CD4-positive, alpha-beta T cell treated with Interleukin-2 at 100 ng/mL for 4 hours (primary cell): ENCODE measurements at regions not wholly inside any gene's neighbourhood (a gene's known extent, or its start where the extent isn't known, plus 50 kb on each side); places are given as distances from the start of the nearest gene placed in this dataset.
"Not testable (repeated sequence)": the region's sequence is repeated elsewhere in the genome, so short reads cannot be mapped to it uniquely, and the experiment has no call there.

Experiments
- DNase-seq: peaks from one replicate; pipeline ENCODE4 v3.0.0-alpha.2; 2020; ENCODE audit warnings: low spot score

GRCh38 chr9:29144476-29144875, 1571.2 kb upstream of the C9orf72 start:
- DNase-seq: no peak

DNA sequence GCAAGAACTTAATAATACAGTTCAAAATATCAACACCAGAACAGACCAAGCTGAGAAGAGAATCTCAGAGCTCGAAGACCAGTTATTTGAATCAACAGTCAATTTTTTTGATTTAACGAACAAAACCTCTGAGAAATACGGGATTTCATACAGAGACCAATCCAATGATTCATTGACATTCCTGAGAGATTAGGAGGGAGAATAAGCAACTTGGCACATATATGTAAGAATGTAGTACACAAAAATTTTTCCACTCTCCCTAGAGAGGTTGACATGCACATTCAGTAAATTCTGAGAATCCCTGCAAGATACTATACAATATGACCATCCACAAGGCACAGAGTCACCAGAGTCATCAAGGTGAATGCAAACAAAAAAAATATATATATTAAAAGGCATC, 1577.3 kb upstream of the C9orf72 start:
- DNase-seq: no peak

- DNase-seq: no peak
Measured at GRCh38 chr9:29160763-29161353, 1587.6 kb upstream of the C9orf72 start.

DNA sequence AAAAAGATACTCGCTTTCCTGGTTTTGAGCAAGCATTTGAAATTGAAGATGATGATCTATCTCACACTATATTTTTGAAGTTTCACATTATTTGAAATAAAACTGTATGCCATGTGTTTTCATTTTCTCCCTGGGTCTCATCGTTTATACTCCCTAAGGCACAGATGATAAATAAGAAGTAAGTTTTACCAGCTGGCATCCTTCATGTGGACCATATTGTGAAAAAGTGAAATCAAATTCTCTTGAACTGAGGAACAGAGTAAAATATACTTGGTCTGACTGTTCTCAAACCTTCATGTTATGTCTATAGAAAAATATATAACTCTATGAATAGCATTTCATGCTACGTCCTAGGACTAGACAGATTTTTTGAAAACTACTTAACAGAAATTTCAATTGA, 1600.9 kb upstream of the C9orf72 start:
- no peak for DNase-seq

GRCh38 chr9:29176231-29176630, 1603.0 kb upstream of the C9orf72 start:
- no peak for DNase-seq

GRCh38 chr9:29176786-29177185, 1603.5 kb upstream of the C9orf72 start:
- DNase-seq: no peak

GRCh38 chr9:29183971-29184370, 1610.7 kb upstream of the C9orf72 start:
- DNase-seq: no peak

GRCh38 chr9:29188771-29189170, 1615.5 kb upstream of the C9orf72 start:
- not testable (repeated sequence) for DNase-seq

DNA sequence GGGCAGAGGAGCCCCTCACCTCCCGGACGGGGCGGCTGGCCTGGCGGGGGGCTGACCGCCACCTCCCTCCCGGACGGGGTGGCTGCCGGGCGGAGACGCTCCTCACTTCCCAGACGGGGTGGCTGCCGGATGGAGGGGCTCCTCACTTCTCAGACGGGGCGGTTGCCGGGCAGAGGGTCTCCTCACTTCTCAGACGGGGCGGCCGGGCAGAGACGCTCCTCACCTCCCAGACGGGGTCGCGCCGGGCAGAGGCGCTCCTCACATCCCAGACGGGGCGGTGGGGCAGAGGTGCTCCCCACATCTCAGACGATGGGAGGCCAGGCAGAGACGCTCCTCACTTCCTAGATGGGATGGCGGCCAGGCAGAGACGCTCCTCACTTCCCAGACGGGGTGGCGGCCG, 1615.9 kb upstream of the C9orf72 start:
- DNase-seq: not testable (repeated sequence)

- no peak for DNase-seq
Measured at GRCh38 chr9:29198861-29199260, 1625.6 kb upstream of the C9orf72 start.

- no peak for DNase-seq
Measured at GRCh38 chr9:29199975-29200374, 1626.7 kb upstream of the C9orf72 start.

DNA sequence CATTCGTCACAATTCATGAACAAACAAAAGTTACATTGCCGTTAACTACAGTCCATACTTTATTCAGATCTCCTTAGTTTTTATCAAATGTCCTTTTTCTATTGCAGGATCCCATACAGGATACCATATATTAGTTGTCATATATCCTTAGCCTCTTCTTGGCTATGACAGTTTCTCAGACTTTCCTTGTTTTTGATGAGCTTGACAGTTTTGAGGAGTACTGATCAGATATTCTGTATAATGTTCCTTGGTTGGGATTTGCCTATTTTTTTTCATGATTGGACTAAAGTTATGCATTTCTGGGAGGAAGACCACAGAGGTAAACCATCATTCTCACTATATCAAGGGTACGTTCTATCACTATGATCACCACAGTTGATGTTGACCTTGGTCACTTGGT, 1627.4 kb upstream of the C9orf72 start:
- DNase-seq: no peak

DNA sequence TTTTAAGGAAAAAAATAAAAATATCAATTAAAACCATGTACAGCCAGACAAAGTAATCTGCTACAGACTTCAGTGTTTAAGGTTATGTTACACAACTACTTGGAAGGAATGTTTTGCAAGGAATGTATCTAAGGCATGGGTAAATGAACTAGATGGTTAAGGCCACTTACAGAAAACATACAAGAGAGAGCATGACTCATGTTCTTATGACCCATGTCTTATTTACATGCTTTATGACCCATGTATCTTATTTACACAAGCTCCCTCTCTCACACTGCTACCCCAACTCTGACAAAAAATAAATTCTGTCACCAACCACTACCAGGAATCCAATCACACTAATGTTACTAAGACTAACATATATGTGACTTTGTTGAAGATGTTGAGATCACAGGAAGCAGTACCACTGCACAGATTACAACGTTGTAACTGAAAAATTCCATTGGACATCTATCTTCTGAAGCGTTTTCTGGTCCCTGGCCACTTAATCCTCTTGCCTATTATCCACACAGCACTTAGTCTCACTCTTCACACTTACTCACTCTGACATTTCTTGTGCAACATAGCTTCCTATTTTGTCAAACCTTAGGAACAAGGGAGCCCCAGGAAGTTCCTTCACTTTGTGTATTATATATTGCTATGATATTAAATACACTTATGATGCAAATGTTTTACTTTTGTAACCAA, 1630.1 kb upstream of the C9orf72 start:
- no peak for DNase-seq

DNA sequence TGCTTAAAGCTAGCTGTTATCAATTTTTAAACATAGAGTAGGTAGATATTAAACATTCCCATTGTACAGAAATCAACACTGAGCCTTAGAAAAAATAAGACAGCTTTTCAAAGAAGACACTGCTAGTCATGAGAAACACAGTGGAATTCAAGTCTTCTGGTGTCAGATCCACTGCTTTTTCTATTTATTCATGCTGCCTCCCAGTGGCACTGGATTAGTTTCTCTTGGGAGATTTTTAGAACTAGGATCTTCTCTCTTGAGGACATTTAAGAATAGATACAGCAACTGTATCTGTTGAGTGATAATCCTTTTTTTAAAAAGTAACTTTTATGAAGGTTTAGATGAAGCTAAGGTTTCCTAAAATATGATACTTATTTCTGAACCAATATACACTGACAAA, 1635.4 kb upstream of the C9orf72 start:
- DNase-seq: no peak

DNA sequence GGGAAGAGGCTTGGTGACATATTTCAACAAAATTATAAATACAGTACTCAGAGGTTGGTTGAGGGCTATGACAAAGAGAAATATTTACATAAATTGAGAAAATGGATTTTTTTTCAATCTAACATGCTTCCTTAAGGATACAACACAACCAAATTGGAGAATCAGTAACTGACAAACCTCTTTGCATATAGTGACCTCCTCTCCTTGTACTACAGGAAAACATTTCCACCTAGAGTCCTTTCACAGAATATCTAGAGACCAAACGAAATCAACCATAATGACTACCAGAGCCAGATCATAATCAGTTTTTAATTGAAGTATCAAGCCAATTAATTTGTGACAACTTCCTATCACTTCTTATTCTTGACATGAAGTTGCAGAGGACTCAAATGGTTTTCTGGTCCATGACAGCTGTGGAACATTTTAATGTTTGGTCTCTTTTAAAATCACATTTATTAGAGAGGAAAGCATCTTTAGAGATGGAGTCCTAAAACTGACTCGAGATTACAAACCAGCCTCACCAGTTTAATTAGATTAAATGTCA, 1636.5 kb upstream of the C9orf72 start:
- DNase-seq: no peak

- DNase-seq: no peak
Measured at GRCh38 chr9:29211003-29211579, 1637.8 kb upstream of the C9orf72 start.

DNA sequence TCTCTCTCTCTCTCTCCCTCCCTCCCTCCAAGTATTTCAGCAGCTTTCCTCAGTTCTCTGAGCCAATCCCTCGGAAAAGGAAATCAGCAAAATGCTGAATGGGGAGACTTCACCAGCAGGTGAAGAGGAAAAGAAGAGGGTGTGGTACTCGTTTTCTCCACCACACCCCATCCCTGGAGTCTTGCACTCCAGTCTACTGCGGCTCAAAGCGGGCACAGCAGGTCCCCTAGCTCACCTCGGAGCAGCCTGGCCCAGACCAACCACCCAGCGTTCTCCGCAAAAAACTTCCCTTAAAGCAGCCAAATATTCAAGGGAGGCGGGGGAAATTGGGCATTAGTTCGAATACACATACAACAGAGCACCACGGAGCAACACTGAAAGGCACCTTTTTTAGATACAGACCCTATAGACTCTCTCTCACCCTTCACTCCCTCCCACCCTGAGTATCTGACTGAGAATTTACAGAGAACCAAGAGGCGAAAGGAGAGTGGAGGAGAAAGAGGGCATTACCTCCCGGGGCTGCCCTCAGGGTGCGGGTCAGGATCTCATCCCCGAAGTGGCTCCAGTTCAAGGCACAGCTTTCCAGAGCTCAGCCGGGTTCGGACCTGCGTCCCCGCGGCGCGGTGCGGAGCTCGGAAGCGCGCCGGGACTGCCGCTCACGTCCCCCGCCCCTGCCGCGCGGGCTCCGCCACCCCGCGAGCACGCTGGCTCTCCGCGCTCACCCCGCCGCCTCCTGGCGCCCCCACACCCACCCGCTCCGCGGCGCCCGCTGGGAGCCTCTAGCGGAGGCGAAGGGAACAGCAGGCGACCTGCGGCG, 1638.5 kb upstream of the C9orf72 start:
- DNase-seq: peak; percentile 3

- DNase-seq: no peak
Measured at GRCh38 chr9:29212397-29213387, 1639.4 kb upstream of the C9orf72 start.

GRCh38 chr9:29213417-29214153, 1640.3 kb upstream of the C9orf72 start, which contains the start of gene LINGO2:
LINGO2 (minus strand) TSS chr9:29213601.
- DNase-seq: no peak

DNA sequence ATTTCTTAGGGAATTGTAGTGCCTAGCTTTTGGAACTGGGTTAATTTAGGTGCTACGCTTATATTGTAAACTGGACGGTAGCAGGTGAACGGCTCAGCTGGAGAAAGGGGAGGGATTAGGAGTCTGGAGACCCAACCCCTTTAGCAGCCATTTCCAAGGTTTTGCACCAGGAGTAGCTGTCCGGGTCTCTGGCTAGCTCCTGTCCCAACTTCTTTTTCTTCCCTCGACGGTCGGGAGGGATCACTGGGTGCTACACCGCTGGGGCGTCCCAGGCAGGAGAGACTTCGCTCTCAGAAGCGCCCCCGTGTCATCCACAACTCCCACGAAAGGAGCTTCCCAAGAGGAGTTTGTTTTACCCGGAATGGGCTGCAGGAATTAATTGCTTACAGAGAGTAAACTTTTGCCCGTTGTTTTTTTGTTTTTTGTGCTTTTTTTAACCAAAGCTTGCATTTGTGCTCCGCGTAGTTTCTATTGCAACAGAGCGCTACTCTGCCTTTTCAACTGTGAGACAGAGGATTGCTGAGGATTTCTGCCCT, 1640.9 kb upstream of the C9orf72 start:
- DNase-seq: no peak
